SK-N-SH treated with all-trans-retinoic acid at 6 μM for 48 hours (cell line): ENCODE measurements at regions not wholly inside any gene's neighbourhood (a gene's known extent, or its start where the extent isn't known, plus 50 kb on each side); places are given as distances from the start of the nearest gene placed in this dataset.

Source experiments
- ATAC-seq: fragments of 200-7000 bp; cut with Tn5 transposase; 3 replicates; pipeline ENCODE4 v1.9.1; 2020; ENCODE audit warnings: mild to moderate bottlenecking, moderate library complexity
- ARNTL ChIP-seq: fragments of 450-650 bp; formaldehyde crosslinking; IDR thresholded peaks from 2 replicates; pipeline ENCODE4 v1.5.0; 2020; ENCODE audit warnings: low read depth, mild to moderate bottlenecking, moderate library complexity, borderline replicate concordance
- BACH2 ChIP-seq: fragments of 250-450 bp; sonication (Bioruptor Pico); IDR thresholded peaks from 2 replicates; pipeline ENCODE4 v1.9.0; 2021; ENCODE audit warnings: mild to moderate bottlenecking, borderline replicate concordance
- ESRRG ChIP-seq: fragments of 250-450 bp; sonication (Bioruptor Pico); IDR thresholded peaks from 2 replicates; pipeline ENCODE4 v1.6.1; 2021; ENCODE audit warnings: mild to moderate bottlenecking
- GLIS3 ChIP-seq: fragments of 250-450 bp; sonication (Bioruptor Pico); IDR thresholded peaks from 2 replicates; pipeline ENCODE4 v1.5.0; 2020; ENCODE audit warnings: mild to moderate bottlenecking, moderate library complexity
- ISL1 ChIP-seq: fragments of 250-450 bp; sonication (Bioruptor Pico); IDR thresholded peaks from 2 replicates; pipeline ENCODE4 v2.1.2; 2022; ENCODE audit warnings: mild to moderate bottlenecking, moderate library complexity
- OSR1 ChIP-seq: fragments of 250-450 bp; sonication (Bioruptor Pico); IDR thresholded peaks from 2 replicates; pipeline ENCODE4 v1.8.0; 2022; ENCODE audit warnings: moderate library complexity, mild to moderate bottlenecking, inconsistent platforms
- PPARA ChIP-seq: fragments of 250-450 bp; sonication (Bioruptor Pico); IDR thresholded peaks from 2 replicates; pipeline ENCODE4 v1.5.0; 2020; ENCODE audit warnings: mild to moderate bottlenecking, borderline replicate concordance
- RARB ChIP-seq: fragments of 250-450 bp; sonication (Bioruptor Pico); IDR thresholded peaks from 2 replicates; pipeline ENCODE4 v1.8.0; 2021; ENCODE audit warnings: mild to moderate bottlenecking, moderate library complexity
- SNAI2 ChIP-seq: fragments of 250-450 bp; sonication (Bioruptor Pico); IDR thresholded peaks from 2 replicates; pipeline ENCODE4 v1.5.0; 2020; ENCODE audit warnings: mild to moderate bottlenecking, moderate library complexity
- TCF4 ChIP-seq: fragments of 250-450 bp; sonication (Bioruptor Pico); IDR thresholded peaks from 2 replicates; pipeline ENCODE4 v1.8.0; 2021; ENCODE audit warnings: mild to moderate bottlenecking, moderate library complexity, borderline replicate concordance
- TOX ChIP-seq: fragments of 250-450 bp; sonication (Bioruptor Pico); IDR thresholded peaks from 2 replicates; pipeline ENCODE4 v1.8.0; 2021; ENCODE audit warnings: mild to moderate bottlenecking, moderate library complexity, borderline replicate concordance
- ZC3H10 ChIP-seq: fragments of 250-450 bp; sonication (Bioruptor Pico); IDR thresholded peaks from 2 replicates; pipeline ENCODE4 v1.5.1; 2021; ENCODE audit warnings: mild to moderate bottlenecking, moderate library complexity
- ZFP3 ChIP-seq: fragments of 250-450 bp; sonication (Bioruptor Pico); IDR thresholded peaks from 2 replicates; pipeline ENCODE4 v1.5.0; 2020; ENCODE audit warnings: mild to moderate bottlenecking, moderate library complexity
- ZFP30 ChIP-seq: fragments of 450-650 bp; formaldehyde crosslinking; IDR thresholded peaks from 2 replicates; pipeline ENCODE4 v1.5.0; 2022; ENCODE audit warnings: mild to moderate bottlenecking, moderate library complexity
- ZNF565 ChIP-seq: fragments of 450-650 bp; formaldehyde crosslinking; conservative IDR thresholded peaks from 2 replicates; pipeline ENCODE4 v1.5.0; 2020; ENCODE audit warnings: low read depth, mild to moderate bottlenecking, moderate library complexity
- ZNF8 ChIP-seq: fragments of 450-650 bp; formaldehyde crosslinking; IDR thresholded peaks from 2 replicates; pipeline ENCODE4 v1.5.0; 2020; ENCODE audit warnings: mild to moderate bottlenecking, moderate library complexity
- TF ChIP-seq, protein P1 (sequence below): fragments of 250-450 bp; sonication (Bioruptor Pico); IDR thresholded peaks from 2 replicates; pipeline ENCODE4 v1.5.0; 2020; ENCODE audit warnings: mild to moderate bottlenecking, moderate library complexity
- TF ChIP-seq, protein P2 (sequence below): fragments of 250-450 bp; sonication (Bioruptor Pico); IDR thresholded peaks from 2 replicates; pipeline ENCODE4 v1.5.1; 2021; ENCODE audit warnings: mild to moderate bottlenecking, moderate library complexity
- TF ChIP-seq, protein P3 (sequence below): fragments of 250-450 bp; sonication (Bioruptor Pico); IDR thresholded peaks from 2 replicates; pipeline ENCODE4 v1.5.1; 2020; ENCODE audit warnings: low read depth, mild to moderate bottlenecking, moderate library complexity
- TF ChIP-seq, protein P4 (sequence below): fragments of 250-450 bp; sonication (Bioruptor Pico); IDR thresholded peaks from 2 replicates; pipeline ENCODE4 v1.8.0; 2020; ENCODE audit warnings: mild to moderate bottlenecking, moderate library complexity, borderline replicate concordance
- TF ChIP-seq, protein P5 (sequence below): fragments of 250-450 bp; sonication (Bioruptor Pico); IDR thresholded peaks from 2 replicates; pipeline ENCODE4 v1.8.0; 2021; ENCODE audit warnings: low read depth, mild to moderate bottlenecking, moderate library complexity, borderline replicate concordance

DNA sequence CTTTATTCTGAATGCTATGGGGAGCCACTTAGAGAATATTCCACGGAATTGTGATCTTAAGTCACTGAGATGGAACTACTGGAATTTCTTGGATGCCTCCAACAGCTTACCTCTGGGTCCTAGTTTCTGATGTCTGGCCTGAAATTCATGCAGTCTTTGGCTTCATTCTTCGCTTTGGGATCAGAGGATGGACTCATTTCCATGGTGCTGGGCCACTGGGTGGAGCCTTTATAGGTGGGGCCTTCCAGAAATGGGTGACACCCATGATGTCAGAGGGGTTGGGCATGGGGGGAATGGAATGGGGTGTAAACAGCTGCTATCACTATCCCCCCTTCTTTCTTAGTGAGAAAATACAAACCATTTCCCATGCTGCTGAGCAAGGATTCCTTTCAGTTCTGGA lies 73.7 kb upstream of the FGGY start:
- ATAC-seq, result no peak
- TF ChIP-seq ISL1 (no peak), ZNF565 (no peak), GLIS3 (CRISPR knock-in tag) (no peak), ZFP30 (no peak), RARB (CRISPR knock-in tag) (no peak), ZNF8 (no peak), OSR1 (no peak), PPARA (CRISPR knock-in tag) (no peak), ARNTL (CRISPR knock-in tag) (no peak), TOX (no peak), ZC3H10 (CRISPR knock-in tag) (no peak), ESRRG (no peak), ZFP3 (CRISPR knock-in tag) (no peak), BACH2 (no peak), TCF4 (no peak)
- TF ChIP-seq, protein P1, sequence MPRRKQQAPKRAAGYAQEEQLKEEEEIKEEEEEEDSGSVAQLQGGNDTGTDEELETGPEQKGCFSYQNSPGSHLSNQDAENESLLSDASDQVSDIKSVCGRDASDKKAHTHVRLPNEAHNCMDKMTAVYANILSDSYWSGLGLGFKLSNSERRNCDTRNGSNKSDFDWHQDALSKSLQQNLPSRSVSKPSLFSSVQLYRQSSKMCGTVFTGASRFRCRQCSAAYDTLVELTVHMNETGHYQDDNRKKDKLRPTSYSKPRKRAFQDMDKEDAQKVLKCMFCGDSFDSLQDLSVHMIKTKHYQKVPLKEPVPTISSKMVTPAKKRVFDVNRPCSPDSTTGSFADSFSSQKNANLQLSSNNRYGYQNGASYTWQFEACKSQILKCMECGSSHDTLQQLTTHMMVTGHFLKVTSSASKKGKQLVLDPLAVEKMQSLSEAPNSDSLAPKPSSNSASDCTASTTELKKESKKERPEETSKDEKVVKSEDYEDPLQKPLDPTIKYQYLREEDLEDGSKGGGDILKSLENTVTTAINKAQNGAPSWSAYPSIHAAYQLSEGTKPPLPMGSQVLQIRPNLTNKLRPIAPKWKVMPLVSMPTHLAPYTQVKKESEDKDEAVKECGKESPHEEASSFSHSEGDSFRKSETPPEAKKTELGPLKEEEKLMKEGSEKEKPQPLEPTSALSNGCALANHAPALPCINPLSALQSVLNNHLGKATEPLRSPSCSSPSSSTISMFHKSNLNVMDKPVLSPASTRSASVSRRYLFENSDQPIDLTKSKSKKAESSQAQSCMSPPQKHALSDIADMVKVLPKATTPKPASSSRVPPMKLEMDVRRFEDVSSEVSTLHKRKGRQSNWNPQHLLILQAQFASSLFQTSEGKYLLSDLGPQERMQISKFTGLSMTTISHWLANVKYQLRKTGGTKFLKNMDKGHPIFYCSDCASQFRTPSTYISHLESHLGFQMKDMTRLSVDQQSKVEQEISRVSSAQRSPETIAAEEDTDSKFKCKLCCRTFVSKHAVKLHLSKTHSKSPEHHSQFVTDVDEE (CRISPR knock-in tag), result no peak
- TF ChIP-seq, protein P2, sequence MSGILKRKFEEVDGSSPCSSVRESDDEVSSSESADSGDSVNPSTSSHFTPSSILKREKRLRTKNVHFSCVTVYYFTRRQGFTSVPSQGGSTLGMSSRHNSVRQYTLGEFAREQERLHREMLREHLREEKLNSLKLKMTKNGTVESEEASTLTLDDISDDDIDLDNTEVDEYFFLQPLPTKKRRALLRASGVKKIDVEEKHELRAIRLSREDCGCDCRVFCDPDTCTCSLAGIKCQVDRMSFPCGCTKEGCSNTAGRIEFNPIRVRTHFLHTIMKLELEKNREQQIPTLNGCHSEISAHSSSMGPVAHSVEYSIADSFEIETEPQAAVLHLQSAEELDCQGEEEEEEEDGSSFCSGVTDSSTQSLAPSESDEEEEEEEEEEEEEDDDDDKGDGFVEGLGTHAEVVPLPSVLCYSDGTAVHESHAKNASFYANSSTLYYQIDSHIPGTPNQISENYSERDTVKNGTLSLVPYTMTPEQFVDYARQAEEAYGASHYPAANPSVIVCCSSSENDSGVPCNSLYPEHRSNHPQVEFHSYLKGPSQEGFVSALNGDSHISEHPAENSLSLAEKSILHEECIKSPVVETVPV (CRISPR knock-in tag), result no peak
- TF ChIP-seq, protein P3, sequence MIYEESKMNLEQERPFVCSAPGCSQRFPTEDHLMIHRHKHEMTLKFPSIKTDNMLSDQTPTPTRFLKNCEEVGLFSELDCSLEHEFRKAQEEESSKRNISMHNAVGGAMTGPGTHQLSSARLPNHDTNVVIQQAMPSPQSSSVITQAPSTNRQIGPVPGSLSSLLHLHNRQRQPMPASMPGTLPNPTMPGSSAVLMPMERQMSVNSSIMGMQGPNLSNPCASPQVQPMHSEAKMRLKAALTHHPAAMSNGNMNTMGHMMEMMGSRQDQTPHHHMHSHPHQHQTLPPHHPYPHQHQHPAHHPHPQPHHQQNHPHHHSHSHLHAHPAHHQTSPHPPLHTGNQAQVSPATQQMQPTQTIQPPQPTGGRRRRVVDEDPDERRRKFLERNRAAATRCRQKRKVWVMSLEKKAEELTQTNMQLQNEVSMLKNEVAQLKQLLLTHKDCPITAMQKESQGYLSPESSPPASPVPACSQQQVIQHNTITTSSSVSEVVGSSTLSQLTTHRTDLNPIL, result no peak
- TF ChIP-seq, protein P4, sequence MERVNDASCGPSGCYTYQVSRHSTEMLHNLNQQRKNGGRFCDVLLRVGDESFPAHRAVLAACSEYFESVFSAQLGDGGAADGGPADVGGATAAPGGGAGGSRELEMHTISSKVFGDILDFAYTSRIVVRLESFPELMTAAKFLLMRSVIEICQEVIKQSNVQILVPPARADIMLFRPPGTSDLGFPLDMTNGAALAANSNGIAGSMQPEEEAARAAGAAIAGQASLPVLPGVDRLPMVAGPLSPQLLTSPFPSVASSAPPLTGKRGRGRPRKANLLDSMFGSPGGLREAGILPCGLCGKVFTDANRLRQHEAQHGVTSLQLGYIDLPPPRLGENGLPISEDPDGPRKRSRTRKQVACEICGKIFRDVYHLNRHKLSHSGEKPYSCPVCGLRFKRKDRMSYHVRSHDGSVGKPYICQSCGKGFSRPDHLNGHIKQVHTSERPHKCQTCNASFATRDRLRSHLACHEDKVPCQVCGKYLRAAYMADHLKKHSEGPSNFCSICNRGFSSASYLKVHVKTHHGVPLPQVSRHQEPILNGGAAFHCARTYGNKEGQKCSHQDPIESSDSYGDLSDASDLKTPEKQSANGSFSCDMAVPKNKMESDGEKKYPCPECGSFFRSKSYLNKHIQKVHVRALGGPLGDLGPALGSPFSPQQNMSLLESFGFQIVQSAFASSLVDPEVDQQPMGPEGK, result no peak

DNA sequence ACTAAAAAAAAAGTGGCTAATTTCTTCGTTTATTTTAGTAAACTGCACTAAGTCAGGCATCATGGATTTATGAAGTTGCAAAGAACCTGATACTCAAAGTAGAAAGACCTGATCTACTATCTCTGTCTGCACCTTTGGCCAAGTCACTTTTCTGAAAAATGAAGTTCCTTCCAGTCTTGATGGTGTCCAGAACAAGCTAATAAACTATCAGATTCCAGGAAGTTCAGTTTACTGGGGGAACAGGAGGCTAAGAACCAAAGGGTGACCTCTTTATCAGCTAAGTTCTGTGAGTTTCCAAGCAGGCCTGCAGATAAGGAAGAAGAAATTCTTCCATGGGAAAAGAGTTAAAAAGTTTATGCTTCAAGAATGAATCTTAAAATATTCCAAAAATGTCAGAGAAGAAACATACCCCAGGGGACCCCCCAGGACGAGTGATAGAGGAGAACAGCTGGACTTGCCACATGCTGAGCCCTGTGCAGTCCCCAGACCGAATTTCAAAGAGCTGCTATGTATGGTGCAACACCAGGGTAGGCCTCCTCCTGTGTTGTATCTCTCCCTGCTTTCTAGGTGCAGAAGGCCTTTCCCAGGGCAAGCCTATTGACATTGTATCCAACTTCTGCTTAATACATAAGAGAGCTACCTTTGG lies 72.8 kb upstream of the FGGY start:
- no peak for ATAC-seq
- no peak for TF ChIP-seq ZNF565
- TF ChIP-seq PPARA (CRISPR knock-in tag), result no peak
- TF ChIP-seq ESRRG, result no peak
- no peak for TF ChIP-seq SNAI2 (CRISPR knock-in tag)
- TF ChIP-seq, protein P2 (CRISPR knock-in tag), result no peak
- no peak for TF ChIP-seq GLIS3 (CRISPR knock-in tag)
- TF ChIP-seq, protein P5, sequence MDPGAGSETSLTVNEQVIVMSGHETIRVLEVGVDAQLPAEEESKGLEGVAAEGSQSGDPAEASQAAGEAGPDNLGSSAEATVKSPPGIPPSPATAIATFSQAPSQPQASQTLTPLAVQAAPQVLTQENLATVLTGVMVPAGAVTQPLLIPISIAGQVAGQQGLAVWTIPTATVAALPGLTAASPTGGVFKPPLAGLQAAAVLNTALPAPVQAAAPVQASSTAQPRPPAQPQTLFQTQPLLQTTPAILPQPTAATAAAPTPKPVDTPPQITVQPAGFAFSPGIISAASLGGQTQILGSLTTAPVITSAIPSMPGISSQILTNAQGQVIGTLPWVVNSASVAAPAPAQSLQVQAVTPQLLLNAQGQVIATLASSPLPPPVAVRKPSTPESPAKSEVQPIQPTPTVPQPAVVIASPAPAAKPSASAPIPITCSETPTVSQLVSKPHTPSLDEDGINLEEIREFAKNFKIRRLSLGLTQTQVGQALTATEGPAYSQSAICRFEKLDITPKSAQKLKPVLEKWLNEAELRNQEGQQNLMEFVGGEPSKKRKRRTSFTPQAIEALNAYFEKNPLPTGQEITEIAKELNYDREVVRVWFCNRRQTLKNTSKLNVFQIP (CRISPR knock-in tag), result no peak
- no peak for TF ChIP-seq RARB (CRISPR knock-in tag)
- TF ChIP-seq BACH2, result no peak
- no peak for TF ChIP-seq ZC3H10 (CRISPR knock-in tag)
- TF ChIP-seq ZFP3 (CRISPR knock-in tag), result no peak
- no peak for TF ChIP-seq TOX
- TF ChIP-seq, protein P3, result no peak
- TF ChIP-seq OSR1, result no peak
- TF ChIP-seq, protein P1 (CRISPR knock-in tag), result no peak
- no peak for TF ChIP-seq ZNF8
- TF ChIP-seq ZFP30, result no peak
- no peak for TF ChIP-seq TCF4
